ENCODE measurements at regions not wholly inside any gene's neighbourhood (a gene's known extent, or its start where the extent isn't known, plus 50 kb on each side); places are given as distances from the start of the nearest gene placed in this dataset.

- no peak overlapping the region for H2AFZ ChIP-seq (ENCODE audit: low read depth, low read length)
- H3K4me2 ChIP-seq (ENCODE audit: low read length), result no peak overlapping the region
- no peaks in the 10 kb centered on the region for H3K36me3 ChIP-seq (replicated peaks; ENCODE audit: low read depth, low read length)
- H3K9me3 ChIP-seq (ENCODE audit: insufficient read depth, low read length), result no peaks in the 10 kb centered on the region
- TF ChIP-seq EZH2phosphoT487 (IDR thresholded peaks at IDR 0.05; ENCODE audit: low read depth) (no peak), CTCF (IDR thresholded peaks at IDR 0.05; ENCODE audit: low read depth, low read length) (no peak)
- no peaks in the 10 kb centered on the region for H3K27me3 ChIP-seq (ENCODE audit: low read depth, low read length)
- no peak overlapping the region for H3K27ac ChIP-seq (ENCODE audit: low read length)
- H3K9ac ChIP-seq (ENCODE audit: low read length), result no peak overlapping the region
- no peaks in the 10 kb centered on the region for H4K20me1 ChIP-seq (ENCODE audit: insufficient read depth, low read length)
- H3K79me2 ChIP-seq (ENCODE audit: low read length), result no peaks in the 10 kb centered on the region
- no peak overlapping the region for H3K4me3 ChIP-seq (ENCODE audit: low read length)
- H3K4me1 ChIP-seq (ENCODE audit: low read length), result peaks cover 18% of the 10 kb centered on the region
Measured at GRCh38 chr21:24197132-24197643, 1410.1 kb downstream of the MRPL39 start.

GRCh38 chr21:24188506-24188905 lies 1418.8 kb downstream of the MRPL39 start:
- Histone ChIP-seq H3K79me2 (ENCODE audit: low read length) (no peaks in the 10 kb centered on the region), H2AFZ (ENCODE audit: low read depth, low read length) (no peak overlapping the region), H4K20me1 (ENCODE audit: insufficient read depth, low read length) (no peaks in the 10 kb centered on the region), H3K9me3 (ENCODE audit: insufficient read depth, low read length) (no peaks in the 10 kb centered on the region), H3K4me1 (ENCODE audit: low read length) (peaks cover 6% of the 10 kb centered on the region), H3K36me3 (replicated peaks; ENCODE audit: low read depth, low read length) (no peaks in the 10 kb centered on the region), H3K27me3 (ENCODE audit: low read depth, low read length) (no peaks in the 10 kb centered on the region), H3K4me2 (ENCODE audit: low read length) (no peak overlapping the region), H3K9ac (ENCODE audit: low read length) (no peak overlapping the region), H3K27ac (ENCODE audit: low read length) (no peak overlapping the region), H3K4me3 (ENCODE audit: low read length) (no peak overlapping the region)
- TF ChIP-seq CTCF (IDR thresholded peaks at IDR 0.05; ENCODE audit: low read depth, low read length) (no peak), EZH2phosphoT487 (IDR thresholded peaks at IDR 0.05; ENCODE audit: low read depth) (no peak)

- Histone ChIP-seq H3K79me2 (ENCODE audit: low read length) (no peaks in the 10 kb centered on the region), H3K27ac (ENCODE audit: low read length) (no peak overlapping the region), H3K4me1 (ENCODE audit: low read length) (no peaks in the 10 kb centered on the region), H4K20me1 (ENCODE audit: insufficient read depth, low read length) (no peaks in the 10 kb centered on the region), H3K9me3 (ENCODE audit: insufficient read depth, low read length) (no peaks in the 10 kb centered on the region), H3K36me3 (replicated peaks; ENCODE audit: low read depth, low read length) (no peaks in the 10 kb centered on the region), H3K4me2 (ENCODE audit: low read length) (no peak overlapping the region), H3K4me3 (ENCODE audit: low read length) (no peak overlapping the region), H3K9ac (ENCODE audit: low read length) (no peak overlapping the region), H3K27me3 (ENCODE audit: low read depth, low read length) (no peaks in the 10 kb centered on the region), H2AFZ (ENCODE audit: low read depth, low read length) (no peak overlapping the region)
- TF ChIP-seq EZH2phosphoT487 (IDR thresholded peaks at IDR 0.05; ENCODE audit: low read depth) (no peak), CTCF (IDR thresholded peaks at IDR 0.05; ENCODE audit: low read depth, low read length) (no peak)
Measured at GRCh38 chr21:24183077-24183476, 1424.2 kb downstream of the MRPL39 start.

GRCh38 chr21:24179110-24179509 lies 1428.2 kb downstream of the MRPL39 start:
- Histone ChIP-seq H3K27ac (ENCODE audit: low read length) (no peak overlapping the region), H3K36me3 (replicated peaks; ENCODE audit: low read depth, low read length) (no peaks in the 10 kb centered on the region), H3K27me3 (ENCODE audit: low read depth, low read length) (no peaks in the 10 kb centered on the region), H3K4me2 (ENCODE audit: low read length) (no peak overlapping the region), H3K4me1 (ENCODE audit: low read length) (no peaks in the 10 kb centered on the region), H2AFZ (ENCODE audit: low read depth, low read length) (no peak overlapping the region), H4K20me1 (ENCODE audit: insufficient read depth, low read length) (no peaks in the 10 kb centered on the region), H3K79me2 (ENCODE audit: low read length) (no peaks in the 10 kb centered on the region), H3K9me3 (ENCODE audit: insufficient read depth, low read length) (no peaks in the 10 kb centered on the region), H3K4me3 (ENCODE audit: low read length) (no peak overlapping the region), H3K9ac (ENCODE audit: low read length) (no peak overlapping the region)
- TF ChIP-seq CTCF (IDR thresholded peaks at IDR 0.05; ENCODE audit: low read depth, low read length), result no peak
- no peak for TF ChIP-seq EZH2phosphoT487 (IDR thresholded peaks at IDR 0.05; ENCODE audit: low read depth)

Measured in OCI-LY3 (cell line).